GM12891 (cell line): ENCODE measurements at regions not wholly inside any gene's neighbourhood (a gene's known extent, or its start where the extent isn't known, plus 50 kb on each side); places are given as distances from the start of the nearest gene placed in this dataset.

Source experiments
- POLR2A ChIP-seq: IDR thresholded peaks from 2 replicates; pipeline ENCODE4 v1.6.1; 2011; ENCODE audit warnings: low read depth, low read length, control low read depth
- POLR2AphosphoS5 ChIP-seq: IDR thresholded peaks from 2 replicates; pipeline ENCODE4 v1.6.1; 2011; ENCODE audit warnings: low read depth, low read length, control low read depth
- TAF1 ChIP-seq: IDR thresholded peaks from 2 replicates; pipeline ENCODE4 v1.6.1; 2011; ENCODE audit warnings: low read depth, low read length, control low read depth

GRCh38 chr11:26028393-26028911 lies 303.5 kb upstream of the ANO3 start:
- TF ChIP-seq POLR2A (no peak), TAF1 (no peak), POLR2AphosphoS5 (no peak)
